PC-3 (cell line): ENCODE measurements at regions not wholly inside any gene's neighbourhood (a gene's known extent, or its start where the extent isn't known, plus 50 kb on each side); places are given as distances from the start of the nearest gene placed in this dataset.

Experiments
- EZH2 ChIP-seq: fragments of 300-600 bp; sonication (generic); IDR thresholded peaks from one replicate; pipeline ENCODE4 v1.6.1; 2017; ENCODE audit warnings: antibody characterized with exemption, mild to moderate bottlenecking, low read length; ENCODE audit not compliant: unreplicated experiment
- TF ChIP-seq, protein P1 (sequence below): fragments of 300-600 bp; sonication (generic); conservative IDR thresholded peaks from 2 replicates; pipeline ENCODE4 v1.5.1; 2017; ENCODE audit warnings: antibody characterized with exemption, low read depth, mild to moderate bottlenecking, low read length

DNA sequence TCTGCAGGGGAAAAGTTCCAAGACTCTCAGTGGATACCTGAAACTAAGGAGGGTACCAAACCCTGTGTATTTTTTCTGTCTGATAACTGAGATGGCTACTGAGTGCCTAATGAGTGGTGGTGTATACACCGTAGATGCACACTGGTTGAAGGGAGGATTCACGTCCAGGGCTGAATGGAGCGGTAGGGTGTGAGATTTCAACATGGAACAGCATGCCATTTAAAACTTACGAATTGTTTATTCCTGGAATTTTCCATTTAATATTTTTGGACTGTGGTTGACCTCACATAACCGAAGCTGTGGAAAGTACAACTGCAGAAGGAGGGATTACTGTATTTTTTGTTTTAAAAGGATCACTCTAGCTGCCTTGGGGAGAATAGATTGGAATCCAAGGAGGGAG, 322.5 kb upstream of the SORL1-AS1 start:
- TF ChIP-seq EZH2, result no peak
- TF ChIP-seq, protein P1, sequence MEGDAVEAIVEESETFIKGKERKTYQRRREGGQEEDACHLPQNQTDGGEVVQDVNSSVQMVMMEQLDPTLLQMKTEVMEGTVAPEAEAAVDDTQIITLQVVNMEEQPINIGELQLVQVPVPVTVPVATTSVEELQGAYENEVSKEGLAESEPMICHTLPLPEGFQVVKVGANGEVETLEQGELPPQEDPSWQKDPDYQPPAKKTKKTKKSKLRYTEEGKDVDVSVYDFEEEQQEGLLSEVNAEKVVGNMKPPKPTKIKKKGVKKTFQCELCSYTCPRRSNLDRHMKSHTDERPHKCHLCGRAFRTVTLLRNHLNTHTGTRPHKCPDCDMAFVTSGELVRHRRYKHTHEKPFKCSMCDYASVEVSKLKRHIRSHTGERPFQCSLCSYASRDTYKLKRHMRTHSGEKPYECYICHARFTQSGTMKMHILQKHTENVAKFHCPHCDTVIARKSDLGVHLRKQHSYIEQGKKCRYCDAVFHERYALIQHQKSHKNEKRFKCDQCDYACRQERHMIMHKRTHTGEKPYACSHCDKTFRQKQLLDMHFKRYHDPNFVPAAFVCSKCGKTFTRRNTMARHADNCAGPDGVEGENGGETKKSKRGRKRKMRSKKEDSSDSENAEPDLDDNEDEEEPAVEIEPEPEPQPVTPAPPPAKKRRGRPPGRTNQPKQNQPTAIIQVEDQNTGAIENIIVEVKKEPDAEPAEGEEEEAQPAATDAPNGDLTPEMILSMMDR, result no peak
